Lower lobe of right lung (tissue), 2 donors: ENCODE measurements at regions not wholly inside any gene's neighbourhood (a gene's known extent, or its start where the extent isn't known, plus 50 kb on each side); places are given as distances from the start of the nearest gene placed in this dataset.

Experiments
- ATAC-seq, 2 donors: fragments of 200-7000 bp; cut with Tn5 transposase; one replicate each; pipeline ENCODE4 v1.9.1; 2020 to 2022; ENCODE audit warnings: mild to moderate bottlenecking in 2 of 2, moderate library complexity in 2 of 2
- DNase-seq: peaks from one replicate; pipeline ENCODE4 v3.0.0-alpha.2; 2020
- H3K27ac ChIP-seq: fragments of 200-600 bp; one replicate; pipeline ENCODE4 v1.8.0; 2022
- H3K27me3 ChIP-seq: fragments of 200-600 bp; one replicate; pipeline ENCODE4 v1.8.0; 2022; ENCODE audit warnings: low read depth
- H3K36me3 ChIP-seq: fragments of 200-600 bp; one replicate; pipeline ENCODE4 v1.8.0; 2022; ENCODE audit warnings: mild to moderate bottlenecking
- H3K4me1 ChIP-seq: fragments of 200-600 bp; one replicate; pipeline ENCODE4 v1.8.0; 2022
- H3K4me3 ChIP-seq: fragments of 200-600 bp; one replicate; pipeline ENCODE4 v1.8.0; 2022; ENCODE audit warnings: mild to moderate bottlenecking
- H3K9me3 ChIP-seq: fragments of 200-600 bp; one replicate; pipeline ENCODE4 v1.8.0; 2022
- CTCF ChIP-seq: fragments of 200-600 bp; IDR thresholded peaks from one replicate; pipeline ENCODE4 v1.8.0; 2022; ENCODE audit warnings: antibody characterized with exemption, mild to moderate bottlenecking
- intact Hi-C: fragments of 100-400 bp; cut with DNase I; formaldehyde crosslinking; loops from one replicate; pipeline ENCODE4 v1.11.0; 2022
- donor health status: DM: no; HTN: yes; CAD: no; lungs with severe emphysema.

- Histone ChIP-seq H3K4me1 (no peaks in the 10 kb centered on the region), H3K36me3 (no peaks in the 10 kb centered on the region), H3K27ac (no peak overlapping the region), H3K9me3 (peaks cover 21% of the 10 kb centered on the region), H3K4me3 (no peak overlapping the region), H3K27me3 (no peaks in the 10 kb centered on the region)
- intact Hi-C loops: no loop called here
- no peak for ATAC-seq
- no peak for TF ChIP-seq CTCF
- no peak for DNase-seq
Measured at GRCh38 chr20:12411246-12411940, 493.7 kb downstream of the BTBD3 start.

DNA sequence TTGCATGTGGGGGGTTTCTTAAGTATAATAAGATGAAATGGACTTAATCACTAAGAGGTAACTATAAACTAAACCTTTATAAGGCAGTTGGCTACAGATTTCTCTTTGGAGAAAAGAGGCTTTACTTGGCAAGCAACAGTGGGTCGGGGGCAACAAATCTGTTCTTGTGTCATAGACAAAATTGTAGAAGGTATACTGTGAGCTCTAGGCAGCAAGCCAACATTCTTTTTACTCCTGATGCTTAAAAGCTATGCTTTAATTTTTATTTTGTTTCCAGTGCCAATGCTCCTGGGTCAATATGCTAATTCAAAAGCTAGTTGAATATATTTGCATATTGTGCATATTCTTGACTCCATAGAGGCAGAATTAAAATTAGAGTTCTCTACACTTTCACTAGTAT lies 495.4 kb downstream of the BTBD3 start:
- intact Hi-C loops: no loop called here
- Histone ChIP-seq H3K4me3 (no peak overlapping the region), H3K27ac (no peak overlapping the region), H3K4me1 (no peaks in the 10 kb centered on the region), H3K36me3 (no peaks in the 10 kb centered on the region), H3K9me3 (peaks cover 7% of the 10 kb centered on the region), H3K27me3 (no peaks in the 10 kb centered on the region)
- TF ChIP-seq CTCF: no peak
- ATAC-seq (no peak), DNase-seq (no peak)

DNA sequence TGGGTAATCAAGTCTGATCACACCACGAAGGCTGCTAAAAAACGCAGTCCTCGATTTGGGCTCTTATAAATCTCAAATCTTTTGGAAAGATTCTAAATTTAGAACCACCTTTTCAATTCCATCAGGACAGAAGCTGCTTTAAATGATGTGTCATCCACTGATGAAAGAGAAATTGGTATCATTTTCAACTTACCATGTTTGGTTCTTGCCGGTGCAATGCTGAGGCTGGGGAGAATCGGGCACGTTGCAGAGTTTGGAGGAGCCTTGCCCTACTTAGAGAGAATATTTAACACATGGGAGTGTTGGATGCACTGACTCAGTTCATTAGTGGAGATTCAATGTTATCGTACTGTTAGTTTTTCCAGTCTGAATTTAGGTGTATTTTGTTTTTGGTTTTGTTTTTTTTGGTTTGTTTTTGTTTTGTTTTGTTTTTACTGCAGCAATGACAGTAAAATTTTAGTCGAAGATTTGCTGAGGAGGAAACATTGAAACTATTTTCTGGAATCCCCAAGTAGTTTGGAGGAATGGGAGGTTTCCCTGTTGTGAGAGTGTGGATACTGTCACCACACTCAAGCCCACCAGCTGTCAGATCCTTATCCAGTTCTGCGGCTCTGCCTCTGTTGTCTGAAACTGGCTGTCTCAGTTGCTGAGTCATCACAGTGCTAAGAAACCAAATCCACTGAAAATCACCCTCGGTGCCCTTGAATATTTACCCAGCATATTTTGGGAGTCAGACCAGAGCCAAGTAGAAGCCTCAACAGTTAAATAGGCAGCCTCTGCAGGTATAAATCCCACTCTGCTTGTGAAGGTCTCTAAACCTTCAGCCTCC lies 497.0 kb downstream of the BTBD3 start:
- no peak overlapping the region for H3K27ac ChIP-seq
- no peak overlapping the region for H3K4me3 ChIP-seq
- H3K27me3 ChIP-seq: no peaks in the 10 kb centered on the region
- no peak for DNase-seq
- ATAC-seq: no peak
- intact Hi-C loops: no loop called here
- TF ChIP-seq CTCF: no peak
- H3K36me3 ChIP-seq: no peaks in the 10 kb centered on the region
- no peaks in the 10 kb centered on the region for H3K9me3 ChIP-seq
- H3K4me1 ChIP-seq: no peaks in the 10 kb centered on the region

GRCh38 chr20:12416281-12416680 lies 498.6 kb downstream of the BTBD3 start:
- Histone ChIP-seq H3K4me1 (no peaks in the 10 kb centered on the region), H3K9me3 (no peaks in the 10 kb centered on the region), H3K36me3 (no peaks in the 10 kb centered on the region), H3K27me3 (no peaks in the 10 kb centered on the region), H3K27ac (no peak overlapping the region), H3K4me3 (no peak overlapping the region)
- TF ChIP-seq CTCF: no peak
- intact Hi-C loops: no loop called here
- DNase-seq (no peak), ATAC-seq (no peak)

DNA sequence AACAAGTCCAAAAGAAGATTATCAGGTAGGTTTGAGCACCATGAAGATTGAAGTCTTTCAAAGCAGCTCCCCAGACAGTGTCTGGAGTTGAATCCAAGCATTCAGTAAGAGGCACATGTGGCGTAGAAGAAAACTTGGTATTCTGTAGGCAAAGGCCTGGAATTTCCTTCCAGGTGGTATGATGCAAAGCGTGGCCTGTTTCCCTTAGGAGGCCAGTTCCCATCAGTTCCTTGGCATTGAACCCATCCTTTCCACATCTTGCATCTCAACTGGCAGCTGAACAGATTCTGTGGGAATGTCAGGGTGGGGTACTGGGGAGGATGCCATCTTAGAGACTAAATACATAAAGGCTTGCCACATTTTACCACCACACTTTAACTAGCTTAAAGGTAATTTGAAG lies 516.0 kb downstream of the BTBD3 start:
- no peak for ATAC-seq
- intact Hi-C loops: no loop called here

More for the DNA sequence above, 516.0 kb downstream of the BTBD3 start:
- H3K27me3 ChIP-seq: no peaks in the 10 kb centered on the region
- no peak for TF ChIP-seq CTCF
- DNase-seq: no peak
- no peaks in the 10 kb centered on the region for H3K36me3 ChIP-seq
- H3K27ac ChIP-seq: no peak overlapping the region
- no peaks in the 10 kb centered on the region for H3K9me3 ChIP-seq
- no peaks in the 10 kb centered on the region for H3K4me1 ChIP-seq
- no peak overlapping the region for H3K4me3 ChIP-seq
